ENCODE measurements at regions not wholly inside any gene's neighbourhood (a gene's known extent, or its start where the extent isn't known, plus 50 kb on each side); places are given as distances from the start of the nearest gene placed in this dataset.

DNA sequence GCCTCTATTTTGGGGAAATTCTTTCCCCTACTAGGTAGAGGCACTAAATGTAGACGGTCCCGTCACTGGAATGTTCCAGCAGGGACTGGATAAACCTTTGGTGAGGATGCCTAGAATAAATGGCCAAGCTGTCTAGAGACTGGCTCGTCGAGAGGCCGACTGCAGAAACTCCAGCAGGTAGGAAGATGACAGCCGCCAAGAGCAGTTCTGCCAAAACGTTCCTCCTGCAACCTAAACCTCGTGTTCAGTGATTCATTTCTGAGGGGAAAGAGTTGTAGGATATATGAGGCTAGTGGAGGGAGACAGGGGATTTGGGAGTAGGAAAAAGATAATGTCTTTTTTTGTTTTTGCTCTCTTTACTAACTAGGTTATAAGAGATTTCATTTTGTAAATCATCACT is 184.7 kb upstream of the GDF10 start:
- no peak for DNase-seq (ENCODE audit: extremely low read depth, low read depth)
- TF ChIP-seq, protein P1, sequence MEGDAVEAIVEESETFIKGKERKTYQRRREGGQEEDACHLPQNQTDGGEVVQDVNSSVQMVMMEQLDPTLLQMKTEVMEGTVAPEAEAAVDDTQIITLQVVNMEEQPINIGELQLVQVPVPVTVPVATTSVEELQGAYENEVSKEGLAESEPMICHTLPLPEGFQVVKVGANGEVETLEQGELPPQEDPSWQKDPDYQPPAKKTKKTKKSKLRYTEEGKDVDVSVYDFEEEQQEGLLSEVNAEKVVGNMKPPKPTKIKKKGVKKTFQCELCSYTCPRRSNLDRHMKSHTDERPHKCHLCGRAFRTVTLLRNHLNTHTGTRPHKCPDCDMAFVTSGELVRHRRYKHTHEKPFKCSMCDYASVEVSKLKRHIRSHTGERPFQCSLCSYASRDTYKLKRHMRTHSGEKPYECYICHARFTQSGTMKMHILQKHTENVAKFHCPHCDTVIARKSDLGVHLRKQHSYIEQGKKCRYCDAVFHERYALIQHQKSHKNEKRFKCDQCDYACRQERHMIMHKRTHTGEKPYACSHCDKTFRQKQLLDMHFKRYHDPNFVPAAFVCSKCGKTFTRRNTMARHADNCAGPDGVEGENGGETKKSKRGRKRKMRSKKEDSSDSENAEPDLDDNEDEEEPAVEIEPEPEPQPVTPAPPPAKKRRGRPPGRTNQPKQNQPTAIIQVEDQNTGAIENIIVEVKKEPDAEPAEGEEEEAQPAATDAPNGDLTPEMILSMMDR (IDR thresholded peaks at IDR 0.05; ENCODE audit: low read depth, low read length) = no peak

DNA sequence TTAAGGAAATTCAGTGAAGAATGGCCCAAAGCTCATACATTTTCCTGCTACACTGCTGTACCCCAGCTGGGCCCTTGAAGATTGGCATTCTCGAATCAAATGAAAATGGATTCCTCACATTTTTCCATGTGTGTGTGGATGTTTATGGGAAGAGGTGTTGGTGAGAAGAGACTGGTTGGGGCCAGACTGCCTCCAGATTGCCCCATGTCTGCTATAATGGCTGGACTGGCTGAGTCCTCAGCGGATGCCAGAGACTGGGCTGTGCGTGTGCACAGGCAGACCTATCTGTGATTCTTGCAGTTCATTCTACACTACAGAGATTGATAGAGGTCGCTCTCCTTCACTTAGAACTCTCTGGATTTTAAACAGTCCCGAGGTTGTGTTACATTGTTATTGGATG is 183.6 kb upstream of the GDF10 start:
- DNase-seq (ENCODE audit: extremely low read depth, low read depth) = no peak
- TF ChIP-seq, protein P1 (IDR thresholded peaks at IDR 0.05; ENCODE audit: low read depth, low read length) = no peak

DNA sequence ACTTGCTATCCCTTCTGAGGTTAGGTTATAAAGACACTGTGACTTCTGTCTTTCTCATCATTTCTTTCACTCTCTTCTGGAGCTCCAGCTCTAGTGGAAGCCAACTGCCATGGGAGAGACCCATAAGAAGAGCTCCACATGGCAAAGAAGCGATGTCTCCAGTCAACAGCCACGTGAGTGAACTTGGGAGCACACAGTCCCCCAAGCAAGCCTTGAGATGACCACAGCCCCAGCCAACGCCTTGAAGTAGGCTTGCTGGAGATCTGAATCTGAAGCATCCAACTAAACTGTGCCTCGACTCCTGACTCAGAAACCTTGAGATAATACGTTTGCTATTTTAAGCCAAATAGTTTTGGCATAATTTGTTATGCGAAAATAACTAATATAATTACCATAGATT is 181.7 kb upstream of the GDF10 start:
- DNase-seq (ENCODE audit: extremely low read depth, low read depth) = no peak
- TF ChIP-seq, protein P1 (IDR thresholded peaks at IDR 0.05; ENCODE audit: low read depth, low read length) = no peak

DNA sequence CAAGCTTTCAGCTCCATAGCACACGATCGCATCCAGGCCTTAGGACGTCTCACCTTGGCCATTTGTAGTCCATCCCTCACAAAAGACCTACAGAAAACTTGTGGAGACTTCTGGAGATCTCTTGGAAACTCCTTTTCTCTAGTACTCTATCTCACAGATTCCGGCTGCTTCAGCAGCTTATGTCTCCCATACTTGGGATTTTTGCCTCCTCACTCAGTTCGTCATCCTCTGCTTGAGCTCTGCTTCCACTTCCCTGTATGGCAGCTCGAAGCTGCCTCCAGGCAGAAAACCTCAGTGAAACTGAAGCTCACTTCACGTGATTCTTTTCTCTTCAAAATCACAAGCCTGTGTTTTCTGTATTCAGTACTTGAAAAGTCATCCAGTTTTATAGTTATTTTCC is 178.7 kb upstream of the GDF10 start:
- TF ChIP-seq, protein P1 (IDR thresholded peaks at IDR 0.05; ENCODE audit: low read depth, low read length) = no peak
- no peak for DNase-seq (ENCODE audit: extremely low read depth, low read depth)

DNA sequence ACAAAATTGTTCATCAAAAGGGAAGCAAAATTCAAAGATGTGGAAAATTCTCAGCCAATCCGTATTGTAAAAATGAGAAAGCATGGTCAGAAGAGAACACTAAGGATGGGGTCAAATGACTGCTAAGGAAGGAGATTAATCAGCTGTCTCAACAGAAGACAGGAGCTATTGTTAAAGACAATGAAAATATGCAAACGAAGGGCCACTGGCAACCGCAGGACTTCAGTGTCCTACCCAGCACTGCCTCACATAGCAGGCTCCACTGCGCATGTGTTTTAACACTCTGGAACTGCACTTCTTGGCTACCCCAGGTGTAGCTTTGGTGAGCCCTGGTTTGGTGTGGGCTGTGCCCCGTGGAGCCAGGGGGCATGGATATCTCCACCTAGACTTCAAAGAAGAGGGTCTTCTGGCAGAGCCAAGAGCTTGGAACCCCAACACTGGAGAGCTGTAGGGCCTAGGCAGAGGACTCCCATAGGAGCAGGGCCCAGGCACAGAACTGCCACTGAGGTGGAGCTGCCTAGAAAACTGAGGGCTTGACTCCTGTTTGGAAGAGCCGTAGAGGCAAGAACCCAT is 176.2 kb upstream of the GDF10 start:
- no peak for DNase-seq (ENCODE audit: extremely low read depth, low read depth)
- TF ChIP-seq, protein P1 (IDR thresholded peaks at IDR 0.05; ENCODE audit: low read depth, low read length) = no peak

DNA sequence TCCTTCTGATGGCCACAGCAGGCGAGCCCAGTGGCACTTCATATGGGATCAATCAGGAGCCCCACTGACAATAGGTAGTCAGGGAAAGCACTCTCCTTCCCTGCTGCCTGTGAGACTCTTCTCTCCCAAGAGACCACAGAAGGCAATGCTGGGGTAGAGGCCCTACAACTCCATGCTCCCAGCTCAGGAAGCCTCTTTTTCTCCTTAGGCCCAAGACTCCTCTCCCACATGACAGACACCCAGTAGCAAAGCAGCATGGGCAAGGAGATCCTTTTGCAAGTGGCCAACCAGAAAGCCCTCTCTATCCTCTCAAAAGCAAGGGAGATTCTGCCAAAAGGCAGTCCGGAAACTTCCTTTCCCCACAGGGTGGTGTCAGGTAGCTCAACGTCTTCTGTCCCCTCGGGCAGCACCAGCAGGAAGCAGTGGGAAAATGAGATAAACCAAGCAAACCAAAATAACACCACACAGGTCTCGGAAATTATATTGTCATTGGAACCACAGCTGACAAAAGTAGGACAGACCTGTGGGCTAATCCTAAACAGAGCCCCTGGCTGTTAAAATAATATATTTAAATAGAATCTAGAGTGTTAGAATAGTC is 172.7 kb upstream of the GDF10 start:
- TF ChIP-seq, protein P1 (IDR thresholded peaks at IDR 0.05; ENCODE audit: low read depth, low read length) = no peak
- DNase-seq (ENCODE audit: extremely low read depth, low read depth) = no peak

DNA sequence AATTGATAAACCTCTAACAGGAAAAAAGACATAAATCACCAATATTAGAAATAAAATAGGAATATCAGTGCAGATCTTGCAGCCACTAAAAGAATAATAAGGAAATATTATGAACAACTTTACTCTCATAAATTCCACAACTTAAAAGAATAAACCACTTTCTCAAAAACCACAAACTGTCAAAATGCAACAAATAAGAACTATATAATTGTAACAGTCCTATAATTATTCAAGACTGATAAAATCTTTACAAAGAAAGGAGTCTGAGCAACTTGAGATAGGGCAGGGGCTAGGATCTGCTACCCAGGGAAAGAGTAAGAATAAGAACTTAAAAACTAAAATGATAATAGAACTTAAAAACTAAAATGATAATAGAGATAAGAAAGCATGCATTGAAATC is 169.5 kb upstream of the GDF10 start:
- TF ChIP-seq, protein P1 (IDR thresholded peaks at IDR 0.05; ENCODE audit: low read depth, low read length) = no peak
- no peak for DNase-seq (ENCODE audit: extremely low read depth, low read depth)

Data from AG09319 (cell line).